T-helper 17 cell (primary cell): ENCODE measurements at regions not wholly inside any gene's neighbourhood (a gene's known extent, or its start where the extent isn't known, plus 50 kb on each side); places are given as distances from the start of the nearest gene placed in this dataset.
A peak's percentile ranks its signal among the peaks of the same experiment; 100 is the strongest.

Experiments
- ATAC-seq: fragments of 150-1000 bp; cut with Tn5 transposase; 2 replicates; pipeline ENCODE4 v1.10.0; 2021; ENCODE audit warnings: mild to moderate bottlenecking, moderate library complexity
- DNase-seq, 3 donors: peaks; one replicate each; pipeline versions ENCODE4 v3.0.0 to v3.0.0-alpha.2; 2020 to 2021
- H3K9me3 ChIP-seq: one replicate; pipeline ENCODE4 v1.7.0; 2013; ENCODE audit warnings: low read length, mild to moderate bottlenecking; ENCODE audit not compliant: control insufficient read depth, poor library complexity, severe bottlenecking
- H3K27ac Mint-ChIP-seq: one replicate; pipeline ENCODE4 v1.8.0; 2022; ENCODE audit warnings: mild to moderate bottlenecking, moderate library complexity, mixed read lengths
- H3K27me3 Mint-ChIP-seq: one replicate; pipeline ENCODE4 v1.8.0; 2022; ENCODE audit warnings: mixed read lengths
- H3K36me3 Mint-ChIP-seq: one replicate; pipeline ENCODE4 v1.8.0; 2022; ENCODE audit warnings: low read depth, mixed read lengths
- H3K4me1 Mint-ChIP-seq: one replicate; pipeline ENCODE4 v1.8.0; 2022; ENCODE audit warnings: mild to moderate bottlenecking, mixed read lengths
- H3K4me3 Mint-ChIP-seq: one replicate; pipeline ENCODE4 v1.8.0; 2022; ENCODE audit warnings: mild to moderate bottlenecking, moderate library complexity, mixed read lengths

- no peak for ATAC-seq
Measured at GRCh38 chr19:28489126-28489660, 723.8 kb downstream of the UQCRFS1 start.

GRCh38 chr19:28487999-28488398, 725.0 kb downstream of the UQCRFS1 start:
- Mint-ChIP-seq H3K27me3 (no peaks in the 10 kb centered on the region), H3K4me3 (no peak overlapping the region), H3K27ac (no peak overlapping the region), H3K4me1 (no peaks in the 10 kb centered on the region), H3K36me3 (no peaks in the 10 kb centered on the region)
- ATAC-seq: no peak
- no peaks in the 10 kb centered on the region for H3K9me3 ChIP-seq
- DNase-seq: no peak

More at GRCh38 chr19:28489126-28489660, 723.8 kb downstream of the UQCRFS1 start:
- Mint-ChIP-seq H3K4me1 (no peaks in the 10 kb centered on the region), H3K27me3 (no peaks in the 10 kb centered on the region), H3K4me3 (no peak overlapping the region), H3K36me3 (no peaks in the 10 kb centered on the region), H3K27ac (no peak overlapping the region)
- no peaks in the 10 kb centered on the region for H3K9me3 ChIP-seq
- no peak for DNase-seq

GRCh38 chr19:28486926-28487325, 726.0 kb downstream of the UQCRFS1 start:
- ATAC-seq: no peak
- Mint-ChIP-seq H3K4me1 (no peaks in the 10 kb centered on the region), H3K36me3 (no peaks in the 10 kb centered on the region), H3K27me3 (no peaks in the 10 kb centered on the region), H3K4me3 (no peak overlapping the region), H3K27ac (no peak overlapping the region)
- no peaks in the 10 kb centered on the region for H3K9me3 ChIP-seq
- no peak for DNase-seq

DNA sequence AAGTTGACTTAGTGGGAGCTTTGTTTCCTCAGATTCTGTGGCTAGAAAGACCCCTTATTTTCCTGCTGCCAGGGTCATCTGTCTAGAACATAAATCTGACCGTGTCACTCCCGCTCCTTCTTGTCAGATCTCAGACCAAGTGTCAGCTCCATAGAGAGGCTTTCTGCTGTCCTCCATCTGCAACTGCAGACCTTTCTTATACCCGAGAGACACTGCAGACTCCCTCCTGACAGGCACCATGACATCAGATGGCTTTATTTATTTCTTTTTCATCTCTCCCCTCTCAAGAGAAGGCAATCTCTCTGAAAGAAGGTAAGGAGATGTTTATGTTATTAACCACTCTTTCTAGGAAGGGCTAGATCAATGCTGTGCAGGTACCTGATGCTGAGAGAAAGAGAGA, 726.5 kb downstream of the UQCRFS1 start:
- H3K4me1 Mint-ChIP-seq: no peaks in the 10 kb centered on the region
- no peak overlapping the region for H3K4me3 Mint-ChIP-seq
- H3K36me3 Mint-ChIP-seq: no peaks in the 10 kb centered on the region
- no peaks in the 10 kb centered on the region for H3K9me3 ChIP-seq
- no peak overlapping the region for H3K27ac Mint-ChIP-seq
- no peaks in the 10 kb centered on the region for H3K27me3 Mint-ChIP-seq
- no peak for DNase-seq
- ATAC-seq: no peak

DNA sequence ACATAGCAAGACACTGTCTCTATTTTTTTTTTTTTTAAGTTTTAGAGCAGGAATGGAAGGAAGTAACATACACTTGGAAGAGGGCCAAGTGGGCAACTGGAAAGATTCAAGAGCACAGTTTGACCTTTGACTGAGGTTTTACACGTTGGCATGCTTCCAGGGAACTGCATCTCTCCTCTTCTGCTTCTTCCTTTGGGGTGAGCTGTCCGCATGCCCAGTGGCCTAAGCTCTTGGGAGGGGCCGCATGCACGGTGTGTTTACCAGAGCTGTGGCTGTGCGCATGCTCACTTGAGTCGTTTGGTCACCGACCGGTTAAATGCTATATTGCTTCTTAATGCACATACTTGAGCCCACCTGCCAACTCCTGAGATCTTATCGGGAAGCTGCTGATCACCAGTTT, 727.7 kb downstream of the UQCRFS1 start:
- Mint-ChIP-seq H3K4me3 (no peak overlapping the region), H3K27ac (no peak overlapping the region), H3K36me3 (no peaks in the 10 kb centered on the region), H3K27me3 (no peaks in the 10 kb centered on the region), H3K4me1 (no peaks in the 10 kb centered on the region)
- ATAC-seq (no peak), DNase-seq (no peak)
- H3K9me3 ChIP-seq: no peaks in the 10 kb centered on the region

DNA sequence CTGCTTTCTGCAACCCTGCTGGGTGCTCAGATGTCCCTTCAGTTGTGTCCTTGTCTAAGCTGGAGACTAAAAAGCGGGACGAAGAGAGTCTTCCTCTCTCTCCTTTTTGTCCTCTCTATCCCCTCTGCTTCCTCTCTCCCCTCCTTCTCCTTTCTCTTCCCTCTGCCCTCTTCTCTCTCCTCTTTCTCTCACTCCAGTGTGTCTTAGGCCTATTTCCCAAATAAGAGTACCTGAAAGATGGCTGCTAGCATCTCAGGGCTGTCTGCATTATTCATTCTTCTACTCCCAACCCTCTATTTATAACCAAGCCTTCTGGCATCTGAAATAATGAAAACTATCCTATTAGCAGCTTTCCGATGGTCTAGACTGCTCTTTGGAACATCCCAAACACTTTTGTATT, 729.8 kb downstream of the UQCRFS1 start:
- no peaks in the 10 kb centered on the region for H3K9me3 ChIP-seq
- no peak overlapping the region for H3K27ac Mint-ChIP-seq
- H3K4me1 Mint-ChIP-seq: no peaks in the 10 kb centered on the region
- no peak for DNase-seq
- ATAC-seq: no peak
- no peaks in the 10 kb centered on the region for H3K27me3 Mint-ChIP-seq
- H3K4me3 Mint-ChIP-seq: no peak overlapping the region
- H3K36me3 Mint-ChIP-seq: no peaks in the 10 kb centered on the region

DNA sequence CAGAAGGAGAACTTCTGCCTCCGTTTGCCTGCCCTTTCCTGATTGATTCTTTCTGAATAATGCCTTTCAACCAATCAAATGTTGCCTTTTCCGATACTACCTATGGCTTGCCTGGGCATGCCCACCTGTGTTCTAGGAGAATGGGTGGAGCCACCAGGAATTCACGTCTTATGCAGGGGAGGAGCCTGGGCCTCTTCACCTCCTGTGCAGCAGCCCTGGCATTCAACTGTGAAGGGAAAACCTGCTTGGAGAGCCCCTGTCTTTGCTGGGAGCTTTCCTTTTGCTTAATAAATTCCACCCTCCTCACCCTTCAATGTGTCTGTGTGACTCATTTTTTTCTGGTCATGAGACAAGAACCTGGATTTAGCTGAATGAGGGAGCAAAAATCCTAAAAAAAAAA, 730.7 kb downstream of the UQCRFS1 start:
- no peak overlapping the region for H3K27ac Mint-ChIP-seq

DNA sequence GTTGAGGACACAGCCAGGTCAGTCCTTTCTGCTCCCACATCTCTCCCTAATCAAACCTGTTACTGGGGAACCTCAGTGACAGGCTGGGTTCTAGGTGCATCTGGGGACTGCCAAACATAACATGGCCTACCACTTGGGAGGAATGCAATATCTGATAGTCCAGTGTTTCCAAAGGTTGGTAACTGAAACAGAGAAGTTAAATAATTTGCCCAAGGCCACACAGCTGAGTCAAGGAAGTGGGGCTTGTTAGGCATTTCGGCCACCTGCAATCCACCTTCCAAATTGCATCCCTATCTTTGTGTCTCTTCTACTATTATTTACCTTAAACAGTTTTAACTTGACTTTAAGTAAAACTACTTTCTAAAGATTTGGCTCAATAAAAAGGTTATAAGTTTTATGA, 731.3 kb downstream of the UQCRFS1 start:
- DNase-seq: no peak
- Mint-ChIP-seq H3K27ac (no peak overlapping the region), H3K27me3 (no peaks in the 10 kb centered on the region), H3K36me3 (no peaks in the 10 kb centered on the region), H3K4me3 (no peak overlapping the region), H3K4me1 (no peaks in the 10 kb centered on the region)
- H3K9me3 ChIP-seq: no peaks in the 10 kb centered on the region
- no peak for ATAC-seq

More for the DNA sequence above, 730.7 kb downstream of the UQCRFS1 start:
- Mint-ChIP-seq H3K4me1 (no peaks in the 10 kb centered on the region), H3K4me3 (no peak overlapping the region), H3K27me3 (no peaks in the 10 kb centered on the region), H3K36me3 (no peaks in the 10 kb centered on the region)
- ATAC-seq (no peak), DNase-seq (no peak)
- no peaks in the 10 kb centered on the region for H3K9me3 ChIP-seq

DNA sequence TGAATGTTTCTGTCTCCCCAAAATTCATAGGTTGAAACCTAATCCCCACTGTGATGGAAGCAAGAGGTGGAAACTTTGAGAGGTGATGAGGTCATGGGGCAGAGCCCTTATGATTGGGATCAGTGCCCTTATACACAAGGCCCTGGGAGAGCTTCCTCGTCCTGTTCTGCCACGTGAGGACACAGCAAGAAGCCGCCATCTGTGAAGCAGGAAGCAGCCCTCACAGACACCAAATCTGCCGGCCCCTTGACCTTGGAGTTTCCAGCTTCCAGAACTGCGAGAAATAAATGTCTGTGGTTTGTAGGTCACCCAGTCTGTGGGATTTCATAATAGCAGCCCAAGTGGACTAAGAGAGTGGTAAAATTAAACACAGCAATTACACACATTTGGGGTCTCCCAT, 737.4 kb downstream of the UQCRFS1 start:
- Mint-ChIP-seq H3K36me3 (no peaks in the 10 kb centered on the region), H3K27me3 (no peaks in the 10 kb centered on the region), H3K27ac (no peak overlapping the region), H3K4me1 (no peaks in the 10 kb centered on the region), H3K4me3 (no peak overlapping the region)
- H3K9me3 ChIP-seq: no peaks in the 10 kb centered on the region
- ATAC-seq: no peak
- DNase-seq: no peak

- Mint-ChIP-seq H3K27me3 (peaks cover 6% of the 10 kb centered on the region), H3K27ac (peak overlapping the region; percentile 19), H3K4me1 (peaks cover 3% of the 10 kb centered on the region), H3K4me3 (no peak overlapping the region), H3K36me3 (no peaks in the 10 kb centered on the region)
- no peak for DNase-seq
- ATAC-seq: no peak
- H3K9me3 ChIP-seq: no peaks in the 10 kb centered on the region
Measured at GRCh38 chr19:28472843-28473242, 740.1 kb downstream of the UQCRFS1 start.

DNA sequence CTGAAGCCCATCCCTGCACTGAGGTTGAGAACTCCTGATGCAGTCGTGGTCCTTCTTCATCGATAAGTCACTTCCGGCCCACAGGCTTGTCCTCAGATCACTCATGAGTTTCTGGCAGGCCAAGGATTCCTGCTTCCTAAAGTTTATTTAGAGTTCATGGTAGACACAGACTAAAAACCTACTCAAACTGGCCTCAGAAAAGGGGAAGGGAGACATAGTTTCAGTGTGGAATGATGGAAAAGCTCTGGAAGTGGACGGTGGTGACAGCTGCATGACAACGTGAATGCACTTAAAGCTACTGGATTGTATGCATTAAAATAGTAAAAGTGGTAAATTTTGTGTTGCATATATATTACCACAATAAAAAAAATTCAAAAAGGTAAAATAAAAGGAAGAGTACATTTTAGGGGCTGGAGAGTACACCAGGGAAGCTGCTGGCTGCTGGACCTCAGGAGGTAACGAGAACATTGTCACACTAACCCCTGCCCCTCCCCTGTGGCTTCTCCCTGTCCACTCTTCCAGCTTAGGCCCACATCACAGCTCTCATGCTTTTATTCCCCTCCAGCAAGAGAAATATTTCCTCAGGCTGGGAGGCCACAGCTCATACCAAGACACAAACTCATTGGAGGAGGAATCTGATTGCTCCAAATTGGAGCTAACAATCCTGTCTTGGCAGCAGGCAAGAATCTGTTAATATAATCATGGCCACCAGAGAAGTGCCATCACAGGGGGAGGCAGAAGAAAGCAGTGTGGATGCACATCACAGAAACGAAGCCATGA, 741.0 kb downstream of the UQCRFS1 start:
- Mint-ChIP-seq H3K4me3 (no peak overlapping the region), H3K36me3 (no peaks in the 10 kb centered on the region), H3K27me3 (peaks cover 6% of the 10 kb centered on the region), H3K4me1 (peaks cover 3% of the 10 kb centered on the region), H3K27ac (peak overlapping the region; percentile 19)
- DNase-seq (no peak), ATAC-seq (no peak)
- no peaks in the 10 kb centered on the region for H3K9me3 ChIP-seq

DNA sequence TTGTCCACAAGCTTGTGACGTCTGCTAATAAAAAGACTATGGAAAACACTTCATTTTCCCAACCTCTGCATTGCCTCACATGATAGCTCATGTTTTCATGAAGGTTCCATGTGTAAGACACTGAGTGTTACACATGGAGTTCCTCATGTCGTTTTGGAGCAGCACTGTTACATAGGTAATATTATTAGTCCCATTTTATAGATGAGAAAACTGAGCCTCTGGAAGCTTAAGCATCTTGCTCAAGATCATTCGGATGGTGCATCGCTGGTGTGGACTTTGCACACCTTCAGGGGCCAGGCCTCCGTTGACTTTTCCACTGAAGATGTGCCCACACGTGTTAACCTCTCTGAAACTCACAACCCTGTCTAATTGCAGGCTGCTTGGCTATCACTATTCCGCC, 743.4 kb downstream of the UQCRFS1 start:
- Mint-ChIP-seq H3K27ac (no peak overlapping the region), H3K36me3 (no peaks in the 10 kb centered on the region), H3K27me3 (peaks cover 7% of the 10 kb centered on the region), H3K4me3 (no peak overlapping the region), H3K4me1 (peaks cover 5% of the 10 kb centered on the region)
- ATAC-seq (no peak), DNase-seq (no peak)
- H3K9me3 ChIP-seq: no peaks in the 10 kb centered on the region

- Mint-ChIP-seq H3K27ac (no peak overlapping the region), H3K4me1 (peaks cover 5% of the 10 kb centered on the region), H3K36me3 (no peaks in the 10 kb centered on the region), H3K27me3 (peaks cover 14% of the 10 kb centered on the region), H3K4me3 (no peak overlapping the region)
- no peaks in the 10 kb centered on the region for H3K9me3 ChIP-seq
- ATAC-seq: no peak
- DNase-seq: no peak
Measured at GRCh38 chr19:28468701-28469459, 744.1 kb downstream of the UQCRFS1 start.
